HepG2 (cell line): ENCODE measurements at regions not wholly inside any gene's neighbourhood (a gene's known extent, or its start where the extent isn't known, plus 50 kb on each side); places are given as distances from the start of the nearest gene placed in this dataset.

Experiments
- ATAC-seq: fragments of 200-7000 bp; cut with Tn5 transposase; 3 replicates; pipeline ENCODE4 v1.9.1; 2020; ENCODE audit warnings: mild to moderate bottlenecking, moderate library complexity
- BruUV-seq: library from RNA; stranded (reverse); fragments of 400-500 nt; replicated peaks from 2 replicates; lab custom pipeline; 2021; lab: Mats Ljungman, UMichigan
- CTCF ChIA-PET: fragments of 300-600 bp; formaldehyde crosslinking; extraction: SDS; loops from one replicate; lab custom pipeline; 2021; ENCODE audit warnings: low total read pairs, inconsistent platforms, low intra/inter-chr PET ratio; lab: Yijun Ruan, JAX
- POLR2A ChIA-PET: fragments of 350-600 bp; sonication (Branson Sonifier 250); formaldehyde crosslinking; loops from one replicate; lab custom pipeline; 2020; ENCODE audit warnings: antibody characterized with exemption, inconsistent platforms; lab: Yijun Ruan, JAX
- DNase-seq: peaks from one replicate; pipeline ENCODE4 v3.0.0-alpha.2; 2015; ENCODE audit warnings: low spot score
- FAIRE-seq: peaks from 3 replicates; lab custom pipeline; 2011; peaks lifted over from hg19 to GRCh38; lab: Jason Lieb, UNC
- H2AFZ ChIP-seq: one replicate; pipeline ENCODE4 v1.6.1; 2011; ENCODE audit warnings: low read length, inconsistent platforms
- H3K27ac ChIP-seq: fragments of 300-600 bp; 3 replicates; pipeline ENCODE4 v1.8.0; 2011; ENCODE audit warnings: mixed run types, mild to moderate bottlenecking, mixed read lengths, low read length, inconsistent platforms; ENCODE audit not compliant: insufficient read depth; ENCODE audit errors: extremely low read length
- H3K27me3 ChIP-seq, 2 experiments: fragments of 200-600 bp in 1 of 2; 2 replicates in 1 of 2; 3 replicates in 1 of 2; pipeline versions ENCODE4 v1.6.0 to v1.8.0; 2011; ENCODE audit warnings: low read length in 2 of 2, mild to moderate bottlenecking in 2 of 2, moderate library complexity in 2 of 2, inconsistent platforms in 1 of 2; ENCODE audit not compliant: insufficient read depth in 2 of 2, control insufficient read depth in 1 of 2
- H3K36me3 ChIP-seq, 2 experiments: fragments of 200-600 bp in 1 of 2; replicated peaks in 1 of 2; 2 replicates in 1 of 2; 3 replicates in 1 of 2; pipeline versions ENCODE4 v1.5.1 to v1.8.0; 2011; ENCODE audit warnings: low read length in 2 of 2, inconsistent platforms in 1 of 2; ENCODE audit not compliant: insufficient read depth in 2 of 2, control insufficient read depth in 1 of 2
- H3K4me1 ChIP-seq: 2 replicates; pipeline ENCODE4 v1.5.1; 2012; ENCODE audit warnings: low read length, inconsistent platforms; ENCODE audit not compliant: insufficient read depth
- H3K4me2 ChIP-seq: 2 replicates; pipeline ENCODE4 v1.6.0; 2011; ENCODE audit warnings: low read depth, low read length, inconsistent platforms
- H3K4me3 ChIP-seq, 3 experiments: fragments of 200-600 bp in 1 of 3; sonication (generic), shearing (Covaris generic) in 1 of 3; replicated peaks in 1 of 3; 2 replicates each; pipeline ENCODE4 v1.5.1; 2011 to 2016; ENCODE audit warnings: low read length in 3 of 3, inconsistent platforms in 2 of 3, low read depth in 2 of 3, mild to moderate bottlenecking in 2 of 3, control low read depth in 1 of 3, mixed read lengths in 1 of 3; ENCODE audit not compliant: insufficient read depth in 1 of 3
- H3K79me2 ChIP-seq: one replicate; pipeline ENCODE4 v1.6.1; 2011; ENCODE audit warnings: low read length, inconsistent platforms; ENCODE audit not compliant: insufficient read depth
- H3K9ac ChIP-seq: 2 replicates; pipeline ENCODE4 v1.6.0; 2011; ENCODE audit warnings: mild to moderate bottlenecking, low read depth, low read length, inconsistent platforms; ENCODE audit not compliant: insufficient read depth
- H3K9me3 ChIP-seq: 2 replicates; pipeline ENCODE4 v1.5.1; 2012; ENCODE audit warnings: mild to moderate bottlenecking, low read length
- H4K20me1 ChIP-seq: 2 replicates; pipeline ENCODE4 v1.6.0; 2011; ENCODE audit warnings: inconsistent platforms, mild to moderate bottlenecking, low read length, moderate library complexity; ENCODE audit not compliant: insufficient read depth
- GATA4 ChIP-seq: sonication (generic); IDR thresholded peaks from 2 replicates; pipeline ENCODE4 v1.6.1; 2016; ENCODE audit warnings: antibody characterized with exemption, low read depth, borderline replicate concordance
- GRHL1 ChIP-seq: sonication (generic); formaldehyde crosslinking; conservative IDR thresholded peaks from 2 replicates; pipeline ENCODE4 v1.8.0; 2022; ENCODE audit warnings: missing genetic modification reagents
- HIVEP1 ChIP-seq: sonication (generic); formaldehyde crosslinking; IDR thresholded peaks from 2 replicates; pipeline ENCODE4 v1.4.0; 2020; ENCODE audit warnings: mild to moderate bottlenecking, missing genetic modification reagents
- HNRNPH1 ChIP-seq: fragments of 200-400 bp; formaldehyde crosslinking; optimal IDR thresholded peaks from 2 replicates; pipeline ENCODE3; 2017; ENCODE audit warnings: mild to moderate bottlenecking, low read depth, low read length
- ISL2 ChIP-seq: sonication (generic); formaldehyde crosslinking; IDR thresholded peaks from 2 replicates; pipeline ENCODE4 v1.5.0; 2020; ENCODE audit warnings: missing genetic modification reagents
- MAF1 ChIP-seq: sonication (generic); formaldehyde crosslinking; IDR thresholded peaks from 2 replicates; pipeline ENCODE4 v1.5.0; 2020; ENCODE audit warnings: missing genetic modification reagents, borderline replicate concordance
- MYNN ChIP-seq: sonication (generic); formaldehyde crosslinking; IDR thresholded peaks from 2 replicates; pipeline ENCODE4 v1.4.0; 2020; ENCODE audit warnings: mild to moderate bottlenecking, low read depth, missing genetic modification reagents
- NFYC ChIP-seq: IDR thresholded peaks from 2 replicates; pipeline ENCODE4 v1.6.1; 2016; ENCODE audit warnings: missing genetic modification reagents, missing compliant biosample characterization
- SSRP1 ChIP-seq: IDR thresholded peaks from 2 replicates; pipeline ENCODE4 v1.6.1; 2016; ENCODE audit warnings: control low read depth
- ZNF326 ChIP-seq: sonication (generic); formaldehyde crosslinking; IDR thresholded peaks from 2 replicates; pipeline ENCODE4 v1.4.0; 2020; ENCODE audit warnings: missing genetic modification reagents, borderline replicate concordance
- ZNF572 ChIP-seq: sonication (generic); formaldehyde crosslinking; IDR thresholded peaks from 2 replicates; pipeline ENCODE4 v1.5.1; 2020; ENCODE audit warnings: mild to moderate bottlenecking, missing genetic modification reagents
- WGBS: methylation state at CpG from one replicate; pipeline ENCODE4 v1.1.6; 2017; ENCODE audit warnings: low lambda C conversion rate; 5-methylcytosine and 5-hydroxymethylcytosine counted together
- in situ Hi-C: cut with HindIII; loops from 2 replicates; pipeline ENCODE4 v1.10.0; 2017; ENCODE audit warnings: low pct_unique_long_range_greater_than_20kb; ENCODE audit not compliant: extremely low pct_ligation_motif_present
- intact Hi-C: fragments of 100-400 bp; cut with micrococcal nuclease; formaldehyde crosslinking; loops from one replicate; pipeline ENCODE4 v1.10.0; 2022; ENCODE audit not compliant: unreplicated experiment
- TF ChIP-seq, protein P1 (sequence below): sonication (generic); formaldehyde crosslinking; IDR thresholded peaks from 2 replicates; pipeline ENCODE4 v1.4.0; 2020; ENCODE audit warnings: missing genetic modification reagents
- TF ChIP-seq, protein P2 (sequence below), 2 experiments: fragments of 450-650 bp in 1 of 2; sonication (generic) in 1 of 2; formaldehyde crosslinking in 1 of 2; IDR thresholded peaks; 2 replicates each; pipeline versions ENCODE4 v1.6.1 to v1.8.0; 2016 to 2022; ENCODE audit warnings: antibody characterized with exemption in 1 of 2, mild to moderate bottlenecking in 1 of 2, missing genetic modification reagents in 1 of 2

DNA sequence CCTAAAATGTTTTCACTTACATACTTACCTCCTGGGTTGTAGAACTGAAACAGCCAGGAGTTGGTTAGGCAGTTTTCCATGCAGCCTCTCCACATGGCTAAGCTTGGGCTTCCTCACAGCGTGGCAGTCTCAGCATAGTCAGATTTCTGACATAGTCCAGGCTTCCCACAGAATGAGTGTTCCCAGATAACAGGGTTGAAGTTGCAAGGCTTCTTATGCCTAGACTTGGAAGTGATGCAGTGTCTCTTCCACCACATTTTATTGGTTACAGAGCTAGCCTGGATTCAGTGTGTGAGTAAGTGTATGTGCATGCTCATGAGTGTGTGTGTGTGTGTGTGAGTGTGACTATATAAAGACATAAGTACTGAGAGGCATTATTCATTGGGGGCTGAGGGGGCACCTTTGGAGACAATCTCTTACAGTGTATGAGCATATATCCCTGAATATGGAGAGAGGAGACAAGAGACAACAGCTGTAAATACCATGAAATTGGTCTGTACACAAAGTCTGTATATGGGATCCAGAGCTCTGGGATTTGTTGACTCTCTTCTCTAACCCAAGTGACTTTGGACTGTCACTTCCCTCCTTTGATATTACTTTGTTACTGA is 78.1 kb downstream of the ZNF621 start:
- Histone ChIP-seq H3K27ac (no peak overlapping the region), H3K4me2 (no peak overlapping the region), H3K36me3 (no peaks in the 10 kb centered on the region), H4K20me1 (no peaks in the 10 kb centered on the region), H3K4me3 (no peak overlapping the region), H3K9me3 (no peaks in the 10 kb centered on the region), H3K4me1 (peaks cover 13% of the 10 kb centered on the region), H3K9ac (no peak overlapping the region), H3K79me2 (no peaks in the 10 kb centered on the region), H2AFZ (no peak overlapping the region), H3K27me3 (no peaks in the 10 kb centered on the region)
- ChIA-PET POLR2A (no interaction called here), CTCF (no interaction called here)
- ATAC-seq (peak; percentile 50; the same call in 2 of the 3 replicates), DNase-seq (no peak), FAIRE-seq (no peak)
- WGBS, result 17% methylated on average over 1 of the region's 1 CpG
- intact Hi-C loops, result no loop called here
- in situ Hi-C loops, result no loop called here
- BruUV-seq, result no TSS peak
- TF ChIP-seq HNRNPH1 (no peak), MYNN (no peak), SSRP1 (CRISPR knock-in tag) (no peak), HIVEP1 (CRISPR knock-in tag) (no peak), ZNF326 (CRISPR knock-in tag) (no peak), ISL2 (CRISPR knock-in tag) (no peak), ZNF572 (CRISPR knock-in tag) (no peak), MAF1 (CRISPR knock-in tag) (no peak), NFYC (CRISPR knock-in tag) (no peak), GATA4 (no peak), GRHL1 (CRISPR knock-in tag) (no peak)
- TF ChIP-seq, protein P1, sequence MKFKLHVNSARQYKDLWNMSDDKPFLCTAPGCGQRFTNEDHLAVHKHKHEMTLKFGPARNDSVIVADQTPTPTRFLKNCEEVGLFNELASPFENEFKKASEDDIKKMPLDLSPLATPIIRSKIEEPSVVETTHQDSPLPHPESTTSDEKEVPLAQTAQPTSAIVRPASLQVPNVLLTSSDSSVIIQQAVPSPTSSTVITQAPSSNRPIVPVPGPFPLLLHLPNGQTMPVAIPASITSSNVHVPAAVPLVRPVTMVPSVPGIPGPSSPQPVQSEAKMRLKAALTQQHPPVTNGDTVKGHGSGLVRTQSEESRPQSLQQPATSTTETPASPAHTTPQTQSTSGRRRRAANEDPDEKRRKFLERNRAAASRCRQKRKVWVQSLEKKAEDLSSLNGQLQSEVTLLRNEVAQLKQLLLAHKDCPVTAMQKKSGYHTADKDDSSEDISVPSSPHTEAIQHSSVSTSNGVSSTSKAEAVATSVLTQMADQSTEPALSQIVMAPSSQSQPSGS, result no peak
- TF ChIP-seq, protein P2, sequence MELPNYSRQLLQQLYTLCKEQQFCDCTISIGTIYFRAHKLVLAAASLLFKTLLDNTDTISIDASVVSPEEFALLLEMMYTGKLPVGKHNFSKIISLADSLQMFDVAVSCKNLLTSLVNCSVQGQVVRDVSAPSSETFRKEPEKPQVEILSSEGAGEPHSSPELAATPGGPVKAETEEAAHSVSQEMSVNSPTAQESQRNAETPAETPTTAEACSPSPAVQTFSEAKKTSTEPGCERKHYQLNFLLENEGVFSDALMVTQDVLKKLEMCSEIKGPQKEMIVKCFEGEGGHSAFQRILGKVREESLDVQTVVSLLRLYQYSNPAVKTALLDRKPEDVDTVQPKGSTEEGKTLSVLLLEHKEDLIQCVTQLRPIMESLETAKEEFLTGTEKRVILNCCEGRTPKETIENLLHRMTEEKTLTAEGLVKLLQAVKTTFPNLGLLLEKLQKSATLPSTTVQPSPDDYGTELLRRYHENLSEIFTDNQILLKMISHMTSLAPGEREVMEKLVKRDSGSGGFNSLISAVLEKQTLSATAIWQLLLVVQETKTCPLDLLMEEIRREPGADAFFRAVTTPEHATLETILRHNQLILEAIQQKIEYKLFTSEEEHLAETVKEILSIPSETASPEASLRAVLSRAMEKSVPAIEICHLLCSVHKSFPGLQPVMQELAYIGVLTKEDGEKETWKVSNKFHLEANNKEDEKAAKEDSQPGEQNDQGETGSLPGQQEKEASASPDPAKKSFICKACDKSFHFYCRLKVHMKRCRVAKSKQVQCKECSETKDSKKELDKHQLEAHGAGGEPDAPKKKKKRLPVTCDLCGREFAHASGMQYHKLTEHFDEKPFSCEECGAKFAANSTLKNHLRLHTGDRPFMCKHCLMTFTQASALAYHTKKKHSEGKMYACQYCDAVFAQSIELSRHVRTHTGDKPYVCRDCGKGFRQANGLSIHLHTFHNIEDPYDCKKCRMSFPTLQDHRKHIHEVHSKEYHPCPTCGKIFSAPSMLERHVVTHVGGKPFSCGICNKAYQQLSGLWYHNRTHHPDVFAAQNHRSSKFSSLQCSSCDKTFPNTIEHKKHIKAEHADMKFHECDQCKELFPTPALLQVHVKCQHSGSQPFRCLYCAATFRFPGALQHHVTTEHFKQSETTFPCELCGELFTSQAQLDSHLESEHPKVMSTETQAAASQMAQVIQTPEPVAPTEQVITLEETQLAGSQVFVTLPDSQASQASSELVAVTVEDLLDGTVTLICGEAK (IDR thresholded peaks at IDR 0.05), result no peak
- TF ChIP-seq, protein P2 (CRISPR knock-in tag; IDR thresholded peaks at IDR 0.05), result no peak
